ENCODE measurements at regions not wholly inside any gene's neighbourhood (a gene's known extent, or its start where the extent isn't known, plus 50 kb on each side); places are given as distances from the start of the nearest gene placed in this dataset.

GRCh38 chr14:51430633-51431032 is 190.6 kb downstream of the TMX1 start:
- no peak for TF ChIP-seq RAD21 (IDR thresholded peaks at IDR 0.05; ENCODE audit: low read depth)
- no peak for TF ChIP-seq REST (IDR thresholded peaks at IDR 0.05; ENCODE audit: low read depth)
- TF ChIP-seq USF1 (IDR thresholded peaks at IDR 0.05): no peak
- TF ChIP-seq MAX (IDR thresholded peaks at IDR 0.05): no peak
- TF ChIP-seq FOXM1 (IDR thresholded peaks at IDR 0.05; ENCODE audit: borderline replicate concordance, low read depth): no peak
- no peak for TF ChIP-seq EP300 (IDR thresholded peaks at IDR 0.05; ENCODE audit: borderline replicate concordance)
- no peak for TF ChIP-seq TAF1 (IDR thresholded peaks at IDR 0.05; ENCODE audit: low read depth)
- TF ChIP-seq CEBPB (IDR thresholded peaks at IDR 0.05): no peak
- TF ChIP-seq YY1 (IDR thresholded peaks at IDR 0.05; ENCODE audit: low read depth): no peak
- no peak for TF ChIP-seq EGR1 (IDR thresholded peaks at IDR 0.05)
- no peak for TF ChIP-seq ZBTB7A (IDR thresholded peaks at IDR 0.05; ENCODE audit: low read depth)
